H1 (cell line): ENCODE measurements at regions not wholly inside any gene's neighbourhood (a gene's known extent, or its start where the extent isn't known, plus 50 kb on each side); places are given as distances from the start of the nearest gene placed in this dataset.

Experiments used
- CTCF ChIA-PET: fragments of 300-600 bp; sonication (Branson Sonifier 250); formaldehyde crosslinking; loops from one replicate; lab custom pipeline; 2021; ENCODE audit not compliant: partially characterized antibody; lab: Charles Lee
- POLR2A ChIA-PET: fragments of 300-600 bp; sonication (Branson Sonifier 250); formaldehyde crosslinking; loops from one replicate; lab custom pipeline; 2021; ENCODE audit warnings: inconsistent platforms; ENCODE audit not compliant: partially characterized antibody; lab: Charles Lee
- DNase-seq, 2 experiments: peaks; one replicate each; pipeline versions ENCODE4 v3.0.0 to v3.0.0-alpha.2; 2010 to 2022; ENCODE audit warnings: low spot score in 2 of 2, low read depth in 1 of 2, mixed read lengths in 1 of 2
- FAIRE-seq: peaks from 2 replicates; lab custom pipeline; 2011; peaks lifted over from hg19 to GRCh38; lab: Jason Lieb, UNC
- H2AFZ ChIP-seq: 2 replicates; pipeline ENCODE4 v1.8.1; 2012; ENCODE audit warnings: low read length, inconsistent platforms
- H2AK5ac ChIP-seq: 2 replicates; pipeline ENCODE4 v1.6.1; 2013; ENCODE audit warnings: low read depth, low read length
- H2BK120ac ChIP-seq: replicated peaks from 2 replicates; pipeline ENCODE3; 2013; ENCODE audit warnings: low read depth, low read length, inconsistent platforms
- H2BK12ac ChIP-seq: 2 replicates; pipeline ENCODE4 v1.6.1; 2013; ENCODE audit warnings: low read depth, low read length
- H2BK15ac ChIP-seq: 2 replicates; pipeline ENCODE4 v1.6.1; 2013; ENCODE audit warnings: low read length
- H2BK20ac ChIP-seq: 2 replicates; pipeline ENCODE4 v1.6.1; 2013; ENCODE audit warnings: low read length
- H2BK5ac ChIP-seq: 2 replicates; pipeline ENCODE4 v1.6.1; 2013; ENCODE audit warnings: low read depth, low read length
- H3K14ac ChIP-seq: 2 replicates; pipeline ENCODE4 v1.6.1; 2013; ENCODE audit warnings: inconsistent platforms; ENCODE audit not compliant: insufficient read length
- H3K18ac ChIP-seq: 2 replicates; pipeline ENCODE4 v1.6.1; 2013; ENCODE audit warnings: low read length; ENCODE audit errors: extremely low read depth
- H3K23ac ChIP-seq: 2 replicates; pipeline ENCODE4 v1.6.1; 2013; ENCODE audit warnings: inconsistent platforms; ENCODE audit not compliant: insufficient read length
- H3K23me2 ChIP-seq: 2 replicates; pipeline ENCODE4 v1.6.1; 2013; ENCODE audit warnings: low read depth, low read length
- H3K27ac ChIP-seq: 2 replicates; pipeline ENCODE4 v1.6.1; 2011; ENCODE audit warnings: low read depth, low read length, inconsistent platforms
- H3K27me3 ChIP-seq, 4 experiments: replicated peaks in 1 of 4; 1 replicate in 1 of 4; 2 replicates in 3 of 4; pipeline versions ENCODE4 v1.6.1 to v1.8.1; 2011 to 2013; ENCODE audit warnings: low read length in 3 of 4, mild to moderate bottlenecking in 3 of 4, inconsistent platforms in 2 of 4, mixed read lengths in 2 of 4, moderate library complexity in 1 of 4; ENCODE audit not compliant: control insufficient read depth in 3 of 4, insufficient read depth in 3 of 4; ENCODE audit errors: extremely low read depth in 1 of 4
- H3K36me3 ChIP-seq, 4 experiments: 2 replicates each; pipeline versions ENCODE4 v1.6.1 to v1.8.1; 2011 to 2013; ENCODE audit warnings: mild to moderate bottlenecking in 4 of 4, low read length in 3 of 4, moderate library complexity in 2 of 4, control low read depth in 1 of 4, inconsistent platforms in 1 of 4; ENCODE audit not compliant: insufficient read depth in 4 of 4, control insufficient read depth in 2 of 4
- H3K4ac ChIP-seq: replicated peaks from 2 replicates; pipeline ENCODE3; 2013; ENCODE audit warnings: low read length, low read depth, mixed read lengths, inconsistent platforms; ENCODE audit not compliant: insufficient read length
- H3K4me1 ChIP-seq, 4 experiments: replicated peaks in 1 of 4; 1 replicate in 1 of 4; 2 replicates in 3 of 4; pipeline versions ENCODE4 v1.6.1 to v1.8.1; 2011 to 2013; ENCODE audit warnings: low read length in 3 of 4, inconsistent platforms in 2 of 4, mixed read lengths in 1 of 4; ENCODE audit not compliant: insufficient read depth in 4 of 4, control insufficient read depth in 3 of 4
- H3K4me2 ChIP-seq, 2 experiments: 2 replicates each; pipeline versions ENCODE4 v1.6.1 to v1.8.1; 2011 to 2013; ENCODE audit warnings: low read depth in 2 of 2, low read length in 2 of 2, control low read depth in 1 of 2, inconsistent platforms in 1 of 2, mild to moderate bottlenecking in 1 of 2; ENCODE audit not compliant: insufficient read depth in 1 of 2
- H3K4me3 ChIP-seq, 4 experiments: fragments of 200-600, 300-600 bp in 1 of 4; sonication (generic), shearing (Covaris generic), sonication (Bioruptor Twin) in 1 of 4; 2 replicates each; pipeline versions ENCODE4 v1.5.1 to v1.8.1; 2011 to 2016; ENCODE audit warnings: low read length in 4 of 4, low read depth in 3 of 4, control low read depth in 2 of 4, inconsistent platforms in 2 of 4, mild to moderate bottlenecking in 2 of 4, mixed read lengths in 1 of 4, moderate library complexity in 1 of 4; ENCODE audit not compliant: insufficient read depth in 2 of 4; ENCODE audit errors: extremely low read depth in 1 of 4
- H3K56ac ChIP-seq: replicated peaks from 2 replicates; pipeline ENCODE3; 2013; ENCODE audit warnings: low read depth, mild to moderate bottlenecking, mixed read lengths, low read length, inconsistent platforms; ENCODE audit not compliant: insufficient read length
- H3K79me1 ChIP-seq: 2 replicates; pipeline ENCODE4 v1.6.1; 2013; ENCODE audit warnings: low read depth, low read length, control low read depth
- H3K79me2 ChIP-seq, 2 experiments: 2 replicates each; pipeline versions ENCODE4 v1.6.1 to v1.8.1; 2012 to 2013; ENCODE audit warnings: low read length in 2 of 2, mild to moderate bottlenecking in 2 of 2, inconsistent platforms in 1 of 2; ENCODE audit not compliant: insufficient read depth in 2 of 2, control insufficient read depth in 1 of 2
- H3K9ac ChIP-seq, 4 experiments: replicated peaks in 1 of 4; 1 replicate in 1 of 4; 2 replicates in 3 of 4; pipeline versions ENCODE4 v1.6.1 to v1.8.1; 2011 to 2013; ENCODE audit warnings: low read depth in 3 of 4, low read length in 3 of 4, control low read depth in 2 of 4, mild to moderate bottlenecking in 2 of 4, moderate library complexity in 2 of 4, inconsistent platforms in 1 of 4; ENCODE audit errors: extremely low read depth in 1 of 4
- H3K9me3 ChIP-seq, 2 experiments: 2 replicates each; pipeline versions ENCODE4 v1.6.1 to v1.8.1; 2012 to 2013; ENCODE audit warnings: mild to moderate bottlenecking in 2 of 2, moderate library complexity in 2 of 2, control low read depth in 1 of 2, inconsistent platforms in 1 of 2, low read depth in 1 of 2, low read length in 1 of 2, mixed read lengths in 1 of 2; ENCODE audit not compliant: insufficient read depth in 2 of 2
- H4K20me1 ChIP-seq, 2 experiments: replicated peaks in 1 of 2; 2 replicates each; pipeline versions ENCODE3 to v1.8.1; 2011 to 2013; ENCODE audit warnings: inconsistent platforms in 2 of 2, low read length in 2 of 2, mild to moderate bottlenecking in 1 of 2; ENCODE audit not compliant: insufficient read depth in 2 of 2, control insufficient read depth in 1 of 2
- H4K5ac ChIP-seq: 2 replicates; pipeline ENCODE4 v1.6.1; 2013; ENCODE audit warnings: low read length, low read depth, mixed read lengths, inconsistent platforms; ENCODE audit not compliant: insufficient read length
- H4K8ac ChIP-seq: 2 replicates; pipeline ENCODE4 v1.8.0; 2013; ENCODE audit warnings: mild to moderate bottlenecking, moderate library complexity, low read length, inconsistent platforms; ENCODE audit not compliant: insufficient read depth; ENCODE audit errors: extremely low read depth
- H4K91ac ChIP-seq: replicated peaks from 2 replicates; pipeline ENCODE3; 2013; ENCODE audit warnings: low read length, mixed read lengths, inconsistent platforms; ENCODE audit not compliant: insufficient read length
- ATF2 ChIP-seq: IDR thresholded peaks from 2 replicates; pipeline ENCODE4 v1.6.1; 2012; ENCODE audit warnings: low read length, inconsistent platforms
- E2F6 ChIP-seq: IDR thresholded peaks from 2 replicates; pipeline ENCODE4 v1.6.1; 2012; ENCODE audit warnings: inconsistent platforms
- EP300 ChIP-seq, 2 experiments: IDR thresholded peaks; 1 replicate in 1 of 2; 2 replicates in 1 of 2; pipeline ENCODE4 v1.6.1; 2011 to 2012; ENCODE audit warnings: low read depth in 2 of 2, low read length in 2 of 2, mild to moderate bottlenecking in 2 of 2, borderline replicate concordance in 1 of 2, inconsistent platforms in 1 of 2, moderate library complexity in 1 of 2
- KDM1A ChIP-seq: fragments of 200-600, 300-600 bp; sonication (generic); IDR thresholded peaks from 2 replicates; pipeline ENCODE4 v1.7.1; 2016; ENCODE audit warnings: mild to moderate bottlenecking, low read length, borderline replicate concordance
- KDM5A ChIP-seq: fragments of 200-600 bp; IDR thresholded peaks from 2 replicates; pipeline ENCODE4 v1.7.1; 2012; ENCODE audit warnings: mild to moderate bottlenecking, low read length, inconsistent platforms, mixed read lengths
- RFX5 ChIP-seq: IDR thresholded peaks from 2 replicates; pipeline ENCODE4 v1.6.1; 2011; ENCODE audit warnings: low read depth, low read length, improper control_type of control experiment, borderline replicate concordance
- USF2 ChIP-seq: IDR thresholded peaks from 2 replicates; pipeline ENCODE4 v1.6.1; 2011; ENCODE audit warnings: low read length, improper control_type of control experiment
- WGBS, 2 experiments: shearing (Covaris generic) in 1 of 2; methylation state at CpG; one replicate each; pipeline versions ENCODE4 v1.1.6 to v1.1.7; 2013 to 2015; ENCODE audit warnings: low lambda C conversion rate in 2 of 2, mixed read lengths in 2 of 2, inconsistent platforms in 1 of 2, low coverage in 1 of 2, missing lambda C conversion rate in 1 of 2; ENCODE audit not compliant: insufficient replicate concordance in 2 of 2, insufficient coverage in 1 of 2, insufficient read length in 1 of 2; ENCODE audit errors: extremely low coverage in 1 of 2, missing lambda C conversion rate in 1 of 2; 5-methylcytosine and 5-hydroxymethylcytosine counted together

GRCh38 chr1:83750201-83750600 lies 248.7 kb downstream of the TTLL7 start:
- H2BK15ac ChIP-seq = no peak overlapping the region
- H3K4ac ChIP-seq = no peak overlapping the region
- peaks cover 3 to 10% of the 10 kb centered on the region in 2 experiments; a peak in 2 of 4 replicates for H3K9me3 ChIP-seq
- TF ChIP-seq RFX5 = no peak
- no peak for TF ChIP-seq E2F6
- TF ChIP-seq EP300 (IDR thresholded peaks at IDR 0.05; ENCODE audit: borderline replicate concordance in 1 of 2, low read depth in 2 of 2, low read length in 2 of 2) = no peak
- TF ChIP-seq KDM5A = no peak
- TF ChIP-seq ATF2 = no peak
- TF ChIP-seq KDM1A = no peak
- TF ChIP-seq USF2 = no peak
- no peak overlapping the region for H4K8ac ChIP-seq
- H2BK12ac ChIP-seq = no peak overlapping the region
- no peak overlapping the region for H3K27ac ChIP-seq
- H3K36me3 ChIP-seq = no peaks in the 10 kb centered on the region
- no peak overlapping the region for H3K56ac ChIP-seq
- POLR2A ChIA-PET = interaction anchor here (1.3 kb wide), 1 partner anchor 10 kb away, joined by 3 read pairs; no protein-coding TSS in a partner anchor
- H3K79me1 ChIP-seq = no peaks in the 10 kb centered on the region
- H2AFZ ChIP-seq = no peak overlapping the region
- H2BK20ac ChIP-seq = no peak overlapping the region
- H3K14ac ChIP-seq = no peak overlapping the region
- H3K4me1 ChIP-seq = peaks cover 0 to 4% (median under 1%) of the 10 kb centered on the region in 4 experiments; a peak in 1 of 7 replicates
- no peak overlapping the region for H2AK5ac ChIP-seq
- H2BK120ac ChIP-seq = no peak overlapping the region
- no peaks in the 10 kb centered on the region for H3K79me2 ChIP-seq
- CTCF ChIA-PET = no interaction called here
- no peak overlapping the region for H3K18ac ChIP-seq
- H3K23ac ChIP-seq = no peak overlapping the region
- no peak overlapping the region for H4K5ac ChIP-seq
- H3K9ac ChIP-seq = no peak overlapping the region
- no peak for DNase-seq
- H4K91ac ChIP-seq = no peak overlapping the region
- H3K4me2 ChIP-seq = no peak overlapping the region
- H3K23me2 ChIP-seq = no peaks in the 10 kb centered on the region
- 100% methylated on average over 1 of the region's 1 CpG; no CpG with 5 or more reads in 1 of the 2 experiments for WGBS, 2 experiments
- FAIRE-seq = no peak
- no peaks in the 10 kb centered on the region for H3K27me3 ChIP-seq
- H2BK5ac ChIP-seq = no peak overlapping the region
- no peak overlapping the region for H3K4me3 ChIP-seq
- no peaks in the 10 kb centered on the region for H4K20me1 ChIP-seq
